NCI-H1092 treated with DMSO at 0.1 percent for 48 hours (cell line): ENCODE measurements at regions not wholly inside any gene's neighbourhood (a gene's known extent, or its start where the extent isn't known, plus 50 kb on each side); places are given as distances from the start of the nearest gene placed in this dataset.

Source experiments
- DNase-seq: peaks from one replicate; lab custom pipeline; 2025; lab: John Stamatoyannopoulos, UW

GRCh38 chr10:117078168-117078837, 59.8 kb downstream of the VAX1 start:
- DNase-seq, result no peak

GRCh38 chr10:117075064-117075463, 63.0 kb downstream of the VAX1 start:
- no peak for DNase-seq

- peak; percentile 17 for DNase-seq
These were observed 63.4 kb downstream of the VAX1 start for GRCh38 chr10:117074621-117075020.

GRCh38 chr10:117071286-117072050, 66.5 kb upstream of the SHTN1 start:
- no peak for DNase-seq
